CD4-positive, alpha-beta T cell treated with Interleukin-2 at 100 ng/mL for 4 hours (primary cell): ENCODE measurements at regions not wholly inside any gene's neighbourhood (a gene's known extent, or its start where the extent isn't known, plus 50 kb on each side); places are given as distances from the start of the nearest gene placed in this dataset.
"Not testable (repeated sequence)": the region's sequence is repeated elsewhere in the genome, so short reads cannot be mapped to it uniquely, and the experiment has no call there.

Source experiments
- DNase-seq: peaks from one replicate; pipeline ENCODE4 v3.0.0-alpha.2; 2020; ENCODE audit warnings: low spot score

DNA sequence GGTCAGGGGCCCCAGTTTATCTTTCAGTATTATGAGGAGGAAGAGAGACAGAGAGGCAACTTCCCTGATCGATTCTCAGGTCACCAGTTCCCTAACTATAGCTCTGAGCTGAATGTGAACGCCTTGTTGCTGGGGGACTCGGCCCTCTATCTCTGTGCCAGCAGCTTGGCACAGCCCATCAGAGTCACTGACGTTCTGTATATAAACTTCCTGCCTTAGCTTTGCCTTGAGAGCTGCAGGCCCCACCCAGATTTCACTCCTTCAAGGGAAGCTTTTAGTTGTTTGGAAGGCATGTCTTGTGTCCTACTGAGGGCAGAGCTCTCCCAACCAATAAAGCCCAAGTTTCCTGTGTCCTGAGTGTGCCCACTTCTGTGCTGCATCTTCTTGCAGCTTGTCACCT, 242.5 kb upstream of the PRSS58 start:
- DNase-seq, result peak; percentile 24

DNA sequence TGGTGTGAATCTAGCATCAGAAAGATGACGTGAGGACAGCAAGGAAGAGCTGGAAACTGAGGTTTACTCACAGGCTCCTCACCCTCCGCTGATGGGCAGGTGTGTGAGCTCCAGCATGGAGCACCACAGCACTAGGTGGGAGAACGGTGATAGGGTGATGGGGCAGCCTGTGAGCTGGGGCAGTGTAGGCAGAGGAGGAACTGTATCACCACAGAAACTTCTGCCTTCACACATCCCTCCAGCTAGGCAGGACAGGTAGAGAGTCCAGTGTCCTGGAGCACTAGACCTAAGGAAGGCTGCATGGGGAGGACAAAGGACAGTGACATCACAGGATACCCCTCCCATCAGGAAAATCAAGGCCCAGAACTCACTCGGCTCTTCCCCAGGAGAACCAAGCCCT, 241.8 kb upstream of the PRSS58 start:
- DNase-seq, result no peak

DNA sequence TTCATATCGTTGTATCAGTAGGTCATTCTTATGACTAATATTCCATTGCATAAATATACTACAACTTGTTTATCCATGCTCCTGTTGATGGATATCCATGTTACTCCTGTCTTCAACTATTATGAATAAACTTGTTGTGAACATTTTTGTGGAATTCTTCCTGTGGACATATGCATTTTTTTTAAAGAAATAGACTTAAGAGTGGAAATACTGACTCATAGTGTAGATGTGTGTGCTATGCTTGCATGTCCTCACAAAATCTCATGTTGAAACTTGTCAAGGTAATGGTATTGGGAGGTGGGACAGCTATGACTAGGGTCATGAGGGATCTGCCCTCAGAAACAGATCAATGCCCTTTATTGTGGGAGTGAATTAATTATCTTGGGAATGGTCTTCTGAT, 240.5 kb upstream of the PRSS58 start:
- DNase-seq, result no peak

DNA sequence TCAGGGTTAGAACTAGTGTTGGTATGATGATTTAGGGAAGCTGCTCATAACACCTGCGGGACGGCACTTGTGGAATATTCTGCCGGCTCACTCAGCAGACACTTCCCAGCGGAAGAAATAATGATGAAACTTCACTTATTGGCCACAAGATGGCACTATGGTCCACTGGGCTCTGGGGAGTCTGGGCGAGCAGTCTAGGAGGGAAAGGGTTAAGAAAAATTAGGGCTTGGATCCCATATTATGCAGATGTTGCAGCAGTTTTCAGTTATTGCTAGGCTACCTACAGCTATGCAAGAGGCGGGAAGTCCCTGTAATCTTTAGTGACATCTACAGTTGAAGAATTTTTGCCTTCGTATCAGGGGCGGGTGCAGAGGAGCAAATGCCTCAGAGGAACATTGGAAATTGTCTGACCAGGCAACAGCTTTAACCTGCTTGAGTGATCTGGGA, 238.7 kb upstream of the PRSS58 start:
- peak; percentile 38 for DNase-seq

DNA sequence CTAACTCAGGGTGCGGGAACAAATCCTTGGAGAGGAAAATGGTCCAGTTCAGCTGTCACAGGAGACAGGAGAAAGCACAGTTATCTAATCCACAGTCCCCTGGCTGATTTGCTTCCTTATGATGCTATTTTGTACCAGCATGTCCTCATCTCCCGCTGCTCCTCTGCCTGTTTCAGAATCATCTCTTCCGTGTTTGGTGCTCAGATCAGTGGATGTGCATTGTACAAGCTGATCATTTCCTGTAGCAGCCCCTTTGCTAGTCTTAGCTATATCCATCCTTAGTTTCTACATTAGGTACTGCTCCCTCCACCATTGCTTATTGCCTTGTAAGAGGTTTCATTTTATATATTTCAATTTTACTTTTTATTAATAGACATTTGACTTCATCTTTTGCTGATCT, 238.0 kb upstream of the PRSS58 start:
- DNase-seq, result not testable (repeated sequence)

DNA sequence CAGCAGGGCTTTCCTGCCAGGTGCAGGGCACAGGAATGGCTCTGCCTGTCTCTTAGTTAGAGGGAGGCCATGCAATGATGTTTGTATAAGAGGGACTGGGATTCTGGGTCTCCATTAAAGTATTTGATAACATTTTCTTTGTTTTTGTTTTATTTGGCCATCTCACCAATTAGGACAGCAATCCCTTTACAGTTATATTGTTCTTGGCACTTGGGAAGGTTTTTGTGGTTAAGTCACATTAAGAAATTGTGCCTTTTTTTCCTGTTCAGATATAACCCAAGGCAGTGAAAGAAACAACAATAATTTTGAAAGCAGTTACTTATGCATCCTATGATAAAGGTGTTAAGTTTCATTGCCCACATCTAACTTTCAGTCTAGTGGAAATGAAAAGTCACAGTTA, 237.4 kb upstream of the PRSS58 start:
- not testable (repeated sequence) for DNase-seq

DNA sequence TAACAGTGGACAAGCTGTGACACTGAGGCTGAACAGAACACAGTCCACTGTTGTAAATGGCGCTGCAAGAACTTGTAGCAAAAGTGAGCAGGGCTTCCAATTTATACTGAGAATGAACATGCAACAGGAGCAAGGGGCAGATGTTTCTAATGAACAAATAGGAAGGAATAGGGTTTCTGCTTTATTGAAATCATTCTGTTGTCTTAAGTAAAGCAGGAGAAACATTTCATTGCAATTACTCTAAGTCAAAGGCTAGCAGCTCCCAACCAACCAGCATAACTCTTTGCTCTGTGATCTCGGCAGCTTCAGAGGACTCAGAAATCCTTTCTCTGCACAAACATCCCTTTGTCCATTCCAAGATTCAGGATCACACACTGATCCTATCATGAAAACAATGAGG, 236.2 kb upstream of the PRSS58 start:
- DNase-seq, result no peak

DNA sequence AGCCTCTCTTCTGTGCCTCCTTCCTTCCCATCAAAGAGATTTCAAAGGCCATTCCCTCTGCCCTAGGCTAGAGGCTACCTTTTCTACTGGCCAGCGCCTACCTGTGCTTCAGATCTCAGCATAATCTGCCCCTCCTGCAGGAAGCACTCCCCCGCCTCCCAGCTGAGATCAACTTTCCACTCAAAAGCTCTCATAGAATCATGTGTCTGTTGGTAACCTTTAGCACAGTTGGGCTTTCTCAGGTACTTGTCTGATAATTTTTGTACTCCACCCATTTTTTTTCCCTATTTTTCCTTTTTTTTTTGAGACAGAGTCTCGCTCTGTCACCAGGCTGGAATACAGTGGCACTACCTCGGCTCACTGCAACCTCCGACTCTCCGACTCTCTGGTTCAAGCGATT, 231.0 kb upstream of the PRSS58 start:
- no peak for DNase-seq

DNA sequence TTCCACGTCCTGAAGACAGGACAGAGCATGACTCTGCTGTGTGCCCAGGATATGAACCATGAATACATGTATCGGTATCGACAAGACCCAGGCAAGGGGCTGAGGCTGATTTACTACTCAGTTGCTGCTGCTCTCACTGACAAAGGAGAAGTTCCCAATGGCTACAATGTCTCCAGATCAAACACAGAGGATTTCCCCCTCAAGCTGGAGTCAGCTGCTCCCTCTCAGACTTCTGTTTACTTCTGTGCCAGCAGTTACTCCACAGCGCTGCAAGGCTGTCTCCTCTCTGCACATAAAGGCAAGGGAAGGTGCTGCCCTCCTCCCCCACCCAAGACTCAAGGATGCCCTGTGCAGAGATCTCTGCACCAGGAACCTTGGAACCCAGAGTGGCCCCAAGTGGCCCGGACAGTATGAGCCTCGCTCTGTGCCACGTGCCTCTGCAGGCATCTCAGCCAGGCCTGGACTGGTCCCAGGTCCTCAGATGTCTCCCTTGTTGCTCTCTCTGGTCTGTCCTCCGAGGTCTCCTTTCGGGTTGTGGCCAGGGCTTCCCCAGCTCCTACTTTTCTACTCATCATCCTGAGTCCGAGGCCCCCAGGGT, 230.3 kb upstream of the PRSS58 start:
- DNase-seq, result no peak

DNA sequence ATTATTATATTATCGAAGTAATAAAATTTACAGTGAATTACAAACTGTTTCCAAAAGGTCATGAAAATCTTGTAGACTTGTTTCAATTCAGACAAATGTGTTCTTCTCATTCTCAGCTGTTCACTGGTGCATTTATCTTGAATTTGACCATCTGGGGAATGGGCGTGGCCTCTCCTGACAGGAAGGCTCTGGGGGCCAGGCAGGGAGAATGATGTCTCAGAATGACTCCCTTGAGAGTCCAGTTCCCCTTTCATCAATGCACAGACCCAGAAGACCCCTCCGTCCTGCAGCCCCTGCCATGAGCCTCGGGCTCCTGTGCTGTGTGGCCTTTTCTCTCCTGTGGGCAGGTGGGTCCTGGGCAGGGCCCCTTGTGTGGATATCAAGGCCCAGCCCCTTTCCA, 229.7 kb upstream of the PRSS58 start:
- DNase-seq, result not testable (repeated sequence)

DNA sequence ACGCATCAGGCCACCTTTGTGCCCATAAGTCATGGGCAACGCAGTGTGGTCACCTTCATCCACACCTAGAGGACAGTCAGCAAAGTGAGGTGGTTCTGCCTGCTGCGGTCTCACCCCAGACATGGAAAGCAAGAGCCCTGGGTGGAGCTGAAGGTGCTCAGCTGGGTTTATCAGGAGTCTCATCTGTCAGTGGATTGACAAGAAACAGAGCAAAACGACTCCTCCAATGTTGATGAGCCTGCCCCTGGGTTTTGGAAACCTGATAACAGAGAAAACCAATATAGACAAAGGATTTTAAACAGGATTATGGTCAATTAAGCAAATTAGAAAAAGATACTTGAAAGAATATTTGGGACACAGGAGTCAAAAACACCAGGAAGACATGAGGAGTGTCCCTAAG, 229.3 kb upstream of the PRSS58 start:
- DNase-seq, result no peak

DNA sequence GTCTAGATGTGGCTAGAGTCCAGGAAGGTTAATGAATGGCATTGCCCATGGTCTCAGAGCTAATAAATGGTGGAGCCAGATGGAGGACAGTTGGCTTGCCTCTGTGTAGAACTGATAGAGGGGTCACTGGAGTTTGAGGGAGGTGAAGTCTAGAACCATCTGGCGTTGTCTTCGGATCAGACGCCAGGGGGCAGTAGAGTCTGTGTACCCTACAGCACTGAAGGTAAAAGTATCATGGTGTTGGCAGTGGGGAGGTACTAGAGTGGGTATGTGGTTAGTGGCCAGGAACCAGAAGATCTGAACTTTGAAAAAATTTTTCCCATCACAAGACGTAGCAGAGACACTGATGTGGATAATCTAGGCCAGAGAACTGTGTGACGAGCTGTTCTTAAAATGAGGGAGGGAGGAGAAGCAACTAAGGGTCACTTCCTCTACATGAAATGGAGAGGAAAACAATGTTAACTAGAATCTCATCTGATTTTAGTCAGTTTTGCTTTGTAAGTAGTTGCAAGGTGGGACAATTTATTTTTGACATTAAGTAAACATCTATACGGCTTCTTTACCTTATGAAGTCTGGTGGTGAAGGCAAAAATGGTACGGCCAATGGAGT, 227.9 kb upstream of the PRSS58 start:
- DNase-seq, result peak; percentile 39

DNA sequence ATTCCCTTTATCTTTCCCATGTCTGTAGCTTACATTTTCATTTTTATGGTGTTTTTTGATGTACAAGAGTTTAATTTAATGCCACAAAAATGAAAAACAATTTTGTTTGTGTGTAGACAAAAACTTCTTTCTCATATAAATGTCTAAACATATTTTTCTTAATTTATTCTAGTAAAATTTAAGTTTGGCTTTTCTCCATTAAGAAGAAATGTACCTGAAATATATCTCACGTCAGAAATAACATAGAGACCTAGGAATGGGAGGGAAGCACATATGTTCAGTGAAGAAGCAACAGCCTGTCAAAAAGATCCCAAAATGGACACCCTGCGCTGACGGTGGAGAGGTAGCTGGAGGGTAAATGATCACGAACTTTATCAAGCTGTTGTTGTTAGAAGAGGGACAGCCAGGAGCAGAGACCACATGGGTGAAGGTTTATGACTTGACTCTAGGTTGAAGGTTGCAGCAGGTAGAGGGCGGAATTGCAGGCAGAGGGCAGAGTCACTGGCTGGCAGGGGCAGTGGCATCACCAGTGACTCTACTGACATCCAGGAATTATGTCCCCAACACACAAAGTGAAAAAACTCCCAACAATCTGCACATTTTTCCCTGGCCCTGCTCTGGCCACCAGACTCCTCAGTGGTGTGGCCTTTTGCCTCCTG, 225.9 kb upstream of the PRSS58 start:
- no peak for DNase-seq

DNA sequence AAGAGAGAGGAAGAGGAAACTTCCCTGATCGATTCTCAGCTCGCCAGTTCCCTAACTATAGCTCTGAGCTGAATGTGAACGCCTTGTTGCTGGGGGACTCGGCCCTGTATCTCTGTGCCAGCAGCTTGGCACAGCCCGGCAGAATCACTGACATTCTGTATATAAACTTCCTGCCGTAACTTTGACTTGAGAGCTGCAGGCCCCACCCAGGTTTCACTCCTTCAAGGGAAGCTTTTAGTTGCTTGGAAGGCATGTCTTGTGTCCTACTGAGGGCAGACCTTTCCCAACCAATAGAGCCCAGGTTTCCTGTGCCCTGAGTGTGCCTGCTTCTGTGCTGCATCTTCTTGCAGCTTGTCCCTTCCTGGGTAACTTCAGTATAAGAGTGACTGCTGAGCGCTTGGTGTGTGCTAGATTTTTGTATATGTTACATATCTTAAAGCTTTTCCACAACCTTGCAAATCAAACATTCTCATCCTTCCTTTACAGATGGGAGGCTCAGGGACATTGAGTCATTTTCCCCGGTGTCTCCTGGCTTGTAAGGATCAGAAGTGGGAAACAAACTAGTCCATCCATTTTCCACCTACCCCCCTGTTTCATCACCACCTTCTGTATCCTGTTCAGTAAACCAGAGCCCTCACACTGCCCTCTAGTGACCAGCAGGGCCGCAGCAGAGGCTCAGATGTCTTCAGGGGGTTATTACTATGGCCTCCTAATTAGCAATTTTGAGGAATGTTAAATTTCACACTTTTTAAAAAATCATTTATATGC, 225.2 kb upstream of the PRSS58 start:
- DNase-seq, result peak; percentile 60

DNA sequence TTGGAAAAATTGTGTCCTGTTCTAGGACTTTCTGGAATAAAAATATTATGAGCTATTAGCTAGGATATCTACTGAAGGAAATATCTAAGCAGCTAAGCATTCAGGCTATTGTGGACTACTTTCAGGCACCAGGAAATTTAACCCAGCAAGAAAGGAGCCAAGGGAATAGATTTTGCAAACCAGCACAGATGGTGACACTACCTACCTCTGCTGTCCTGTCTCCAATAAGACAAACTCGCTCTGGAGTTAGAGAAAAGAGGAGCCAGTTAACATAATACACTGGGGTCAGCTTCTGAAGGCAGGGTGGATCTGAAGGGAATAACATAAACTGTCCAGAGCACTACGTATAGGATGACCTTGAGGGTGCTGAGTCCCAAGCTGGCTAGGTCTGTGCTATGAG, 223.7 kb upstream of the PRSS58 start:
- no peak for DNase-seq

DNA sequence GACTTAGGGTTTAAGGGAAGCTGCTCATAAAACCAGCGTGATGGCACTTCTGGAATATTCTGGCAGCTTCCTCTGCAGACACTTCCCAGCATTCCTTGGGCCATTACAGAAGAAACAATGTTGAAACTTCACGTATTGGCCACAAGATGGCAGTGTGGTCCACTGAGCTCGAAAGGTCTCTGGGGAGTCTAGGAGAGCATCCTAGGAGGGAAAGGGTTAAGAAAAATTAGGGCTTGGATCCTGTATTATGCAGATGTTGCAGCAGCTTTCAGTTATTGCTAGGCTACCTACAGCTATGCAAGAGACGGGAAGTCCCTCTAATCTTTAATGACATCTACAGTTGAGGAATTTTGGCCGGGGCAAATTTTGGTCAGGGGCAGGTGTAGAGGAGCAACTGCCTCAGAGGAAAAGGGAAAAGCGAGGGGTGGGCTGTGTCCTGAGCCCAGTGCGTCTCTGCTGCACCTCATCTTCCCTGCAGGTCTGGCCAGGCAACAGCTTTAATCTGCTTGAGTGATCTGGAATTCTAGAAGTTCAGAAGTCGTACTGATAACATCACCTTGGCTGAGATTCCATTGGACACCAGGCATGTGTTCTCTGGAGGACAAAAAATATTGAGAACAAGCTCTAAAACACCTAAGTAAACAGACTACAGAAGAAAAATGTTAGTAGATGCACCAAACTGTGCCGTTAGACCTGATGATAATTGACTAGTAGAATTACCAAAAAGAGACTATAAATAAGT, 220.8 kb upstream of the PRSS58 start:
- peak; percentile 44 for DNase-seq

DNA sequence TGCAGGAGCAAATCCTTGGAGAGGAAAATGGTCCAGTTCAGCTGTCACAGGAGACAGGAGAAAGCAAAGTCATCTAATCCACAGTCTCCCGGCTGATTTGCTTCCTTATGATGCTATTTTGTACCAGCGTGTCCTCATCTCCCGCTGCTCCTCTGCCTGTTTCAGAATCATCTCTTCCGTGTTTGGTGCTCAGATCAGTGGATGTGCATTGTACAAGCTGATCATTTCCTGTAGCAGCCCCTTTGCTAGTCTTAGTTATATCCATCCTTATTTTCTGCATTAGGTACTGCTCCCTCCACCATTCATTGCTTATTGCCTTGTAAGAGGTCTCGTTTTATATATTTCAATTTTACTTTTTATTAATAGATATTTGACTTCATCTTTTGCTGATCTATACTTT, 219.9 kb upstream of the PRSS58 start:
- not testable (repeated sequence) for DNase-seq

DNA sequence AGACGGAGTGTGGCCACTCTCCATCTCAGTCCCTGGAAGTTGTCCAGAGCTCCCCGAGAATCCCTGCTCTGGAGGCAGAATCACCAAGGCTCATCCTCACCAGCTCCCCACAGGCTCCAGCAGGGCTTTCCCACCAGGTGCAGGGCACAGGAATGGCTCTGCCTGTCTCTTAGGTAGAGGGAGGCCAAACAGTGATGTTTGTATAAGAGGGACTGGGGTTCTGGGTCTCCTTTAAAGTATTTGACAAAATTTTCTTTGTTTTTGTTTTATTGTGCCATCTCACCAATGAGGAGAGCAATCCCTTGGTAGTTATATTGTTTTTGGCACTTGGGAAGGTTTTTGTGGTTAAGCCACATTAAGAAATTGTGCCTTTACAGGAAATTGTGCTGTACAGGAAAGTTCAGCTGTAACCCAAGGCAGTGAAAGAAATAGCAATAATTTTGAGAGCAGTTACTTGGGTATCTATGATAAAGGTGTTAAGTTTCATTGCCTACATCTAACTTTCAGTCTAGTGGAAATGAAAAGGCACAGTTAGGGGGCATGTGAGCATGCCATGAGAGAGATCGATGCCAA, 219.3 kb upstream of the PRSS58 start:
- DNase-seq, result no peak

DNA sequence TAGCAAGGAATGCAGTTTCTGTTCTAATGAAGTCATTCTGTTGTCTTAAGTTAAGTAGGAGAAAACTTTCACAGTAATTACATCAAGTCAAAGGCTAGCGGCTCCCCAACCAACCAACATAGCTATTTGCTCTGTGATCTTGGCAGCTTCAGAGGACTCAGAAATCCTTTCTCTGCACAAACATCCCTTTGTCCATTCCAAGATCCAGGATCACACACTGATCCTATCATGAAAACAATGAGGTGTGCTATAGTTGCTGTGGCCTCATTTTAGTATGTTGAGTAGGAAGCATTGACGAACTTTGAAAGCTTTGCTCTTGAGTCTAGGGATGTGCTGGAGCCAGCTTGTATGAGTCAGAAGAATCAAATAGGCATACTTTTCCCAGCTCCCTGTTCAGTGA, 218.2 kb upstream of the PRSS58 start:
- DNase-seq, result no peak

DNA sequence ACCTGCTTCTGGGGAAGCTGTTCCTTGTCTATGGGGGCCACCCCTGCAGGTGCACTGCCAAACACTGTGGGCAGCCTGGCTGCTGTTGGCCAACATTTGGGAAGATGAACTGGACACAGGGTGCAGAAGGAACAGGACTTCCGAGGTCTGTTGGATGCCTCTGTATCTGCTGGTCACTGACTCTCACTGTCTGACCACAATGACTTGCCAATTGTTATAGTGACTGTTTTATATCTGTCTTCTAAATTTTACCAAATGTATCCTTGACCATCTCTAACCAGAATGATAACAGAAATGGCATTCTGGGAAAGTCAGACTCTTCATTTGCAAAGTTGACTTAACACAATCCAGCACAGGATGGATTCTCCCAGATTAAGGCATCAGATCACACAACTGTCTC, 214.0 kb upstream of the PRSS58 start:
- no peak for DNase-seq

DNA sequence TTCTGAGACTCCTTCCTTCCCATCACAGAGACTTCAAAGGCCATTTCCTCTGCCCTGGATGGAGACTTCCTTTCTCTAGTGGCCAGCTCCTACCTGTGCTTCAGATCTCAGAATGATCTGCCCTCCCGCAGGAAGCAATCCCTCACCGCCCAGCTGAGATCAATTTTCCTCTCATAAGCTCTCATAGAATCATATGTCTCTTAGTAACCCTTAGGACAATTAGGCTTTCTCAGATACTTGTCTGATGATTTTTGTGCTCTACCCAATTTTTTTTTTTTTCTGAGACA, 212.6 kb upstream of the PRSS58 start:
- no peak for DNase-seq
